ENCODE measurements at regions not wholly inside any gene's neighbourhood (a gene's known extent, or its start where the extent isn't known, plus 50 kb on each side); places are given as distances from the start of the nearest gene placed in this dataset.

GRCh38 chr7:96377399-96377798 is 55.5 kb upstream of the SLC25A13 start:
- TF ChIP-seq CTCF (IDR thresholded peaks at IDR 0.05): no peak
- no peak for TF ChIP-seq EP300 (IDR thresholded peaks at IDR 0.05)
- TF ChIP-seq POLR2AphosphoS5 (IDR thresholded peaks at IDR 0.05): no peak

Measured in stomach (tissue), 4 donors.